ENCODE measurements at regions not wholly inside any gene's neighbourhood (a gene's known extent, or its start where the extent isn't known, plus 50 kb on each side); places are given as distances from the start of the nearest gene placed in this dataset.

DNA sequence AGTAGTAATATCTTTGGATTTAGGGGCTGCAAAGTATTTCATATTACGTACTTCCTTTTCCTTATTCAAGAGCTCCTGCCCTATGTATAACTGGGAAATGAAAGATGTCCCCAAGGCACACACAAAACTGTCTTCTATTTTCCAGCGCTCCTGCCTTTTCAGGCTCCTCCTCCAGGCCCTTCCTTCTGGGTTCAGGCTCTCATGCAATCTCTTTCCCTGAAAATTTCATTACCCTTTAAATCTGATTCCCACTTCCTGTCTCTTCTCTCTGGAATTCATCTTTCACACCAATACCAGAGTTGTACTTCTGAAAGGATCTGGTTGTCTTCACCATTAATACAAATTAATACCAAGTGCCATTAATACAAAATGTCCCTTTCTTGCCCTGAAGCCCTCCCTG is 181.6 kb downstream of the UTRN start:
- Mint-ChIP-seq H3K27ac (no peak overlapping the region), H3K27me3 (no peaks in the 10 kb centered on the region), H3K4me3 (no peak overlapping the region), H3K9me3 (ENCODE audit: insufficient read depth) (no peaks in the 10 kb centered on the region), H3K4me1 (no peaks in the 10 kb centered on the region)
- no CpG with 5 or more reads among the region's 2 CpGs for WGBS (ENCODE audit: insufficient coverage)
- Histone ChIP-seq H3K4me3 (ENCODE audit: control extremely low read depth in 1 of 5, extremely low read depth in 1 of 5, insufficient read depth in 1 of 5, low read depth in 2 of 5, low read length in 4 of 5) (no peak overlapping the region), H3K27ac (ENCODE audit: low read length in 2 of 2) (no peak overlapping the region), H3K36me3 (replicated peaks in 1 of 2; ENCODE audit: control extremely low read depth in 1 of 2, control insufficient read depth in 1 of 2, extremely low read depth in 1 of 2, insufficient read depth in 2 of 2, low read length in 1 of 2) (peaks cover 4 to 82% of the 10 kb centered on the region in 2 experiments), H3K4me1 (ENCODE audit: control insufficient read depth in 2 of 2, insufficient read depth in 2 of 2, low read length in 2 of 2) (no peaks in the 10 kb centered on the region), H4K20me1 (ENCODE audit: control insufficient read depth, insufficient read depth, low read length, poor library complexity, severe bottlenecking) (no peaks in the 10 kb centered on the region), H2AFZ (ENCODE audit: insufficient read depth, low read depth, low read length, poor library complexity, severe bottlenecking) (no peak overlapping the region), H3K4me2 (replicated peaks; ENCODE audit: low read depth, low read length, poor library complexity, severe bottlenecking) (no peak overlapping the region), H3K9ac (ENCODE audit: low read length) (no peak overlapping the region), H3K79me2 (ENCODE audit: control insufficient read depth, insufficient read depth, low read length) (no peaks in the 10 kb centered on the region), H3K27me3 (replicated peaks in 1 of 4; ENCODE audit: control extremely low read depth in 1 of 4, control insufficient read depth in 3 of 4, insufficient read depth in 4 of 4, low read length in 3 of 4) (no peaks in the 10 kb centered on the region), H3K9me3 (ENCODE audit: control extremely low read depth in 1 of 3, control insufficient read depth in 2 of 3, insufficient read depth in 1 of 3, low read length in 2 of 3) (peaks cover 0 to 4% (median 0%) of the 10 kb centered on the region in 3 donors)
- POLR2A ChIA-PET, result no interaction called here
- ATAC-seq (ENCODE audit: low read depth), result no peak
- CTCF ChIA-PET, result no interaction called here
- DNase-seq, result no peak
- TF ChIP-seq, protein P1, sequence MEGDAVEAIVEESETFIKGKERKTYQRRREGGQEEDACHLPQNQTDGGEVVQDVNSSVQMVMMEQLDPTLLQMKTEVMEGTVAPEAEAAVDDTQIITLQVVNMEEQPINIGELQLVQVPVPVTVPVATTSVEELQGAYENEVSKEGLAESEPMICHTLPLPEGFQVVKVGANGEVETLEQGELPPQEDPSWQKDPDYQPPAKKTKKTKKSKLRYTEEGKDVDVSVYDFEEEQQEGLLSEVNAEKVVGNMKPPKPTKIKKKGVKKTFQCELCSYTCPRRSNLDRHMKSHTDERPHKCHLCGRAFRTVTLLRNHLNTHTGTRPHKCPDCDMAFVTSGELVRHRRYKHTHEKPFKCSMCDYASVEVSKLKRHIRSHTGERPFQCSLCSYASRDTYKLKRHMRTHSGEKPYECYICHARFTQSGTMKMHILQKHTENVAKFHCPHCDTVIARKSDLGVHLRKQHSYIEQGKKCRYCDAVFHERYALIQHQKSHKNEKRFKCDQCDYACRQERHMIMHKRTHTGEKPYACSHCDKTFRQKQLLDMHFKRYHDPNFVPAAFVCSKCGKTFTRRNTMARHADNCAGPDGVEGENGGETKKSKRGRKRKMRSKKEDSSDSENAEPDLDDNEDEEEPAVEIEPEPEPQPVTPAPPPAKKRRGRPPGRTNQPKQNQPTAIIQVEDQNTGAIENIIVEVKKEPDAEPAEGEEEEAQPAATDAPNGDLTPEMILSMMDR (IDR thresholded peaks at IDR 0.05), result no peak
- no peak for TF ChIP-seq EZH2 (IDR thresholded peaks at IDR 0.05; ENCODE audit: borderline replicate concordance, insufficient read depth, low read depth, low read length, poor library complexity, severe bottlenecking)
- intact Hi-C loops (cut with micrococcal nuclease), result no loop called here

DNA sequence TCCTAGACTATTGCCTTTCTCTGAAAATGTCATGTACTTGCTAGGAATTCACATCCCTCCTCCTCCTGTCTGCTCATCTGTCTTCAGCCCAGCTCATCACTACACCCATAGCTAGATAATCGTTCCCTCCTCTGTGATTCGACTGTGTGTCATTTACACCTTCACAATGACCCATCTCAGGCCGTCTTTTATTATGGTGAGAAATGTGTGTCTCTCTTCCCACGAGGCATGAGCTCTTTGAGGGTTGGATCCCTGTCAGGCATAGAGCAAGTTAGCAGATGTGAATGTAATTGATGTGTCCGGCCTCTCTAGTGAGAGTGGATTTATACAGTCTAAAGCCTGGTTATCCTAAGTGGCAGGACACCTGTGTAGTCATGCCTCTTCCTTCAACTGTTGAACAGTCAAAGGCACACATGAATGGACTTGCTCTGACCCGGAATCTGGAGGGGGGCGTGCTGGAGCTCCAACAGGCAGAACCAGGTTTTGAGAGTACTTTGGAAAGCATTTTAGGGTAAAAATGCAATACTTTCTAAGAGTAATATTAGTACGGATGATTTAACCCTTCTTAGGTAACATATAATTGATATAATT is 182.1 kb downstream of the UTRN start:
- H3K36me3 ChIP-seq (replicated peaks in 1 of 2; ENCODE audit: control extremely low read depth in 1 of 2, control insufficient read depth in 1 of 2, extremely low read depth in 1 of 2, insufficient read depth in 2 of 2, low read length in 1 of 2), result peaks cover 6 to 81% of the 10 kb centered on the region in 2 experiments
- POLR2A ChIA-PET, result no interaction called here
- no peaks in the 10 kb centered on the region for H3K4me1 Mint-ChIP-seq

More for the DNA sequence above, 182.1 kb downstream of the UTRN start:
- no peaks in the 10 kb centered on the region for H3K27me3 ChIP-seq (replicated peaks in 1 of 4; ENCODE audit: control extremely low read depth in 1 of 4, control insufficient read depth in 3 of 4, insufficient read depth in 4 of 4, low read length in 3 of 4)
- no peaks in the 10 kb centered on the region for H4K20me1 ChIP-seq (ENCODE audit: control insufficient read depth, insufficient read depth, low read length, poor library complexity, severe bottlenecking)
- no peaks in the 10 kb centered on the region for H3K9me3 Mint-ChIP-seq (ENCODE audit: insufficient read depth)
- TF ChIP-seq, protein P1 (IDR thresholded peaks at IDR 0.05), result no peak
- TF ChIP-seq EZH2 (IDR thresholded peaks at IDR 0.05; ENCODE audit: borderline replicate concordance, insufficient read depth, low read depth, low read length, poor library complexity, severe bottlenecking), result no peak
- no peak overlapping the region for H3K9ac ChIP-seq (ENCODE audit: low read length)
- H3K9me3 ChIP-seq (ENCODE audit: control extremely low read depth in 1 of 3, control insufficient read depth in 2 of 3, insufficient read depth in 1 of 3, low read length in 2 of 3), result peaks cover 0 to 4% (median 0%) of the 10 kb centered on the region in 3 donors
- no peak overlapping the region for H3K4me3 ChIP-seq (ENCODE audit: control extremely low read depth in 1 of 5, extremely low read depth in 1 of 5, insufficient read depth in 1 of 5, low read depth in 2 of 5, low read length in 4 of 5)
- DNase-seq (no peak), ATAC-seq (ENCODE audit: low read depth) (no peak)
- intact Hi-C loops (cut with micrococcal nuclease), result no loop called here
- H2AFZ ChIP-seq (ENCODE audit: insufficient read depth, low read depth, low read length, poor library complexity, severe bottlenecking), result no peak overlapping the region
- no peaks in the 10 kb centered on the region for H3K4me1 ChIP-seq (ENCODE audit: control insufficient read depth in 2 of 2, insufficient read depth in 2 of 2, low read length in 2 of 2)
- H3K27ac ChIP-seq (ENCODE audit: low read length in 2 of 2), result no peak overlapping the region
- H3K4me2 ChIP-seq (replicated peaks; ENCODE audit: low read depth, low read length, poor library complexity, severe bottlenecking), result no peak overlapping the region
- no peak overlapping the region for H3K4me3 Mint-ChIP-seq
- CTCF ChIA-PET, result no interaction called here
- no peaks in the 10 kb centered on the region for H3K79me2 ChIP-seq (ENCODE audit: control insufficient read depth, insufficient read depth, low read length)
- WGBS (ENCODE audit: insufficient coverage), result 88% methylated on average over 2 of the region's 8 CpGs
- H3K27ac Mint-ChIP-seq, result peak overlapping the region; percentile 28
- H3K27me3 Mint-ChIP-seq, result no peaks in the 10 kb centered on the region
